Gastroesophageal sphincter (tissue), 4 donors: ENCODE measurements at regions not wholly inside any gene's neighbourhood (a gene's known extent, or its start where the extent isn't known, plus 50 kb on each side); places are given as distances from the start of the nearest gene placed in this dataset.

Experiments used
- ATAC-seq: fragments of 150-250 bp; one replicate; pipeline ENCODE4 v1.9.1; 2016; ENCODE audit warnings: mild to moderate bottlenecking, moderate library complexity
- H3K27ac ChIP-seq, 4 donors: fragments of 200-600 bp; sonication (generic) in 3 of 4; 1 replicate in 3 of 4; 2 replicates in 1 of 4; pipeline ENCODE4 v1.5.1; 2016 to 2019
- H3K27me3 ChIP-seq: fragments of 200-600 bp; sonication (generic); one replicate; pipeline ENCODE4 v1.5.1; 2019
- H3K36me3 ChIP-seq, 2 donors: fragments of 200-600 bp; sonication (generic); one replicate each; pipeline ENCODE4 v1.5.1; 2019; ENCODE audit warnings: control low read depth in 1 of 2
- H3K4me1 ChIP-seq, 3 donors: fragments of 200-600 bp; sonication (generic); 1 replicate in 2 of 3; 2 replicates in 1 of 3; pipeline ENCODE4 v1.5.1; 2016 to 2019; ENCODE audit warnings: control low read depth in 2 of 3
- H3K4me3 ChIP-seq, 2 donors: fragments of 200-600 bp; sonication (generic); one replicate each; pipeline ENCODE4 v1.5.1; 2019; ENCODE audit warnings: mild to moderate bottlenecking in 1 of 2, moderate library complexity in 1 of 2
- H3K9me3 ChIP-seq, 3 donors: fragments of 200-600 bp; sonication (generic); one replicate each; pipeline ENCODE4 v1.5.1; 2017 to 2019; ENCODE audit warnings: control low read depth in 2 of 3
- CTCF ChIP-seq, 4 experiments: fragments of 200-600 bp in 2 of 4; fragments of 450-650 bp in 2 of 4; sonication (generic) in 1 of 4; IDR thresholded peaks; one replicate each; pipeline ENCODE4 v1.5.1; 2017 to 2019; ENCODE audit warnings: antibody characterized with exemption in 4 of 4, mild to moderate bottlenecking in 2 of 4, moderate library complexity in 2 of 4
- EP300 ChIP-seq: sonication (generic); formaldehyde crosslinking; IDR thresholded peaks from one replicate; pipeline ENCODE4 v1.6.1; 2017; ENCODE audit warnings: antibody characterized with exemption, mild to moderate bottlenecking
- POLR2A ChIP-seq, 2 donors: fragments of 450-650 bp; IDR thresholded peaks; one replicate each; pipeline ENCODE4 v1.6.1; 2017; ENCODE audit warnings: antibody characterized with exemption in 2 of 2, mild to moderate bottlenecking in 2 of 2, moderate library complexity in 1 of 2
- POLR2AphosphoS5 ChIP-seq: sonication (generic); formaldehyde crosslinking; IDR thresholded peaks from one replicate; pipeline ENCODE4 v1.6.1; 2017; ENCODE audit warnings: antibody characterized with exemption
- WGBS, 2 donors: methylation state at CpG; one replicate each; pipeline ENCODE4 v1.1.5; 2018; ENCODE audit warnings: low coverage in 1 of 2; 5-methylcytosine and 5-hydroxymethylcytosine counted together

DNA sequence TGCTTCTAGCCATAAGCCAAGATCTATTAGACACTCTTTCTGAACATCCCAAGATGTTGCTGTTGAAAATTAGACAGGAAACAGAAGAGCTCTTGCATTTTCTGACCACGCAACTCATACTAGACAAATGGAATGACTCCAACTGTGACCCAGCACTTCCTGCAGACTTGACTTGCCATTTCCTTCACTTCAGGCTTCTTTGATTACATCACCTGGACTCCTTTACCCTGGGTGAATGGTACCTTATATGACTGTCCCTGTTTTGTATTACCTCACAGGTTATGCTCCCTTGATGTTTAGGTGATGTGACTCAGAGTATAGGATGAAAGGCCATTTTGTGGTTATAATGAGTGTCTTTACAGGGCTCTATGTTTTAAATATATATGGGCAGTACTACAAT is 236.1 kb downstream of the BMP2 start:
- 75 to 83% methylated on average over 1 of the region's 1 CpG for WGBS, 2 donors
- Histone ChIP-seq H3K4me1 (no peaks in the 10 kb centered on the region), H3K36me3 (no peaks in the 10 kb centered on the region), H3K9me3 (peaks cover 0 to 7% (median 0%) of the 10 kb centered on the region in 3 donors), H3K4me3 (no peak overlapping the region), H3K27me3 (no peaks in the 10 kb centered on the region), H3K27ac (no peak overlapping the region)
- no peak for ATAC-seq
- TF ChIP-seq EP300 (no peak), POLR2AphosphoS5 (no peak)

DNA sequence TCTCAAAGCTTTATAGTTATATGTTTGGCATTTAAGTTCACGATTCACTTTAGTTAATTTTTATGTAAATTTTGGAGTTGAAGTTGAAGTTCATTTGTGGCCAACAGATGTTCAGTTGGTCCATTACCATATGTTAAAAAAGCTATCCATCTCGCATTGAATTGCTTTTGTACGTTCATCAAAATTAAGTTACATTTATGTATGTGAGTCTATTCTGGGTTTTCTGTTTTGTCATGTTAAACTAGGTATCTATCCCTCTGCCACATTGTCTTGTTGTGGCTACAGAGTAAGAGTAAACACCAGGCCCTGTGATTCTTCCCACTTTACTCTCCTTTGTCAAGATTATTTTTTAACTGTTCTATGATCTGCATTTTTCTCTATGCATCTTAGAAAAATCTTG is 237.3 kb downstream of the BMP2 start:
- no peak overlapping the region for H3K27ac ChIP-seq
- H3K4me3 ChIP-seq = no peak overlapping the region
- TF ChIP-seq POLR2AphosphoS5 (no peak), CTCF (IDR thresholded peaks at IDR 0.05) (no peak), POLR2A (IDR thresholded peaks at IDR 0.05) (no peak), EP300 (no peak)
- no peaks in the 10 kb centered on the region for H3K4me1 ChIP-seq
- 91 to 100% methylated on average over 3 of the region's 3 CpGs for WGBS, 2 donors
- H3K27me3 ChIP-seq = no peaks in the 10 kb centered on the region
- peaks cover 0 to 9% (median 0%) of the 10 kb centered on the region in 3 donors for H3K9me3 ChIP-seq
- H3K36me3 ChIP-seq = no peaks in the 10 kb centered on the region
- ATAC-seq = no peak

GRCh38 chr20:7010527-7010926 is 243.0 kb downstream of the BMP2 start:
- Histone ChIP-seq H3K4me3 (no peak overlapping the region), H3K27ac (no peak overlapping the region), H3K36me3 (no peaks in the 10 kb centered on the region), H3K9me3 (peaks cover 0 to 14% (median 0%) of the 10 kb centered on the region in 3 donors), H3K4me1 (no peaks in the 10 kb centered on the region), H3K27me3 (no peaks in the 10 kb centered on the region)
- no peak for ATAC-seq
- TF ChIP-seq CTCF (IDR thresholded peaks at IDR 0.05) (no peak), POLR2A (IDR thresholded peaks at IDR 0.05) (no peak), EP300 (no peak), POLR2AphosphoS5 (no peak)
- WGBS, 2 donors = 82 to 88% methylated on average over 3 to 4 of the region's 5 CpGs

- WGBS, 2 donors = 33 to 42% methylated on average over 1 of the region's 1 CpG
- Histone ChIP-seq H3K27ac (no peak overlapping the region), H3K9me3 (peaks cover 0 to under 1% (median 0%) of the 10 kb centered on the region in 3 donors), H3K4me3 (no peak overlapping the region), H3K4me1 (no peaks in the 10 kb centered on the region), H3K36me3 (no peaks in the 10 kb centered on the region), H3K27me3 (no peaks in the 10 kb centered on the region)
- no peak for TF ChIP-seq POLR2A (IDR thresholded peaks at IDR 0.05)
- TF ChIP-seq EP300 = no peak
- TF ChIP-seq POLR2AphosphoS5 = no peak
- no peak for TF ChIP-seq CTCF (IDR thresholded peaks at IDR 0.05)
- no peak for ATAC-seq
These were observed 247.8 kb downstream of the BMP2 start for GRCh38 chr20:7015257-7015656.

DNA sequence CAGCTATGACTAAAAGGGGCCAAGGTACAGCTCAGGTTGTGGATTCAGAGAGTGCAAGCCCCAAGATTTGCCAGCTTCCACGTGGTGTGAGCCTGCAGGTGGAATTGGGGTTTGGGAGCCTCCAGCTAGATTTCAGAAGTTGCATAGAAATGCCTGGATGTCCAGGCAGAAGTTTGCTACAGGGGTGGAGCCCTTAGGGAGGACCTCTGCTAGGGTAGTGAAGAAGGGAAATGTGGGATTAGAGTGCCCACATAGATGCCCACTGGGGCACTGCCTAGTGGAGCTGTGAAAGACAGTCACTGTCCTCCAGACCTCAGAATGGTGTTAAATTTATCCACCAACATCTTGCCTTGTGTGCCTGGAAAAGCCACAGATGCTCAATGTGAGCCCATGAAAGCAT is 255.1 kb downstream of the BMP2 start:
- ATAC-seq = no peak
- no peaks in the 10 kb centered on the region for H3K36me3 ChIP-seq
- peaks cover 0 to 7% (median 0%) of the 10 kb centered on the region in 3 donors for H3K9me3 ChIP-seq
- no peaks in the 10 kb centered on the region for H3K4me1 ChIP-seq
- no peaks in the 10 kb centered on the region for H3K27me3 ChIP-seq
- H3K27ac ChIP-seq = no peak overlapping the region
- 56% methylated on average over 1 of the region's 1 CpG; no CpG with 5 or more reads in 1 of the 2 donors for WGBS, 2 donors
- TF ChIP-seq POLR2A (IDR thresholded peaks at IDR 0.05) (no peak), EP300 (no peak), CTCF (IDR thresholded peaks at IDR 0.05) (no peak), POLR2AphosphoS5 (no peak)
- H3K4me3 ChIP-seq = no peak overlapping the region
